Liver (tissue), 8 donors: ENCODE measurements at regions not wholly inside any gene's neighbourhood (a gene's known extent, or its start where the extent isn't known, plus 50 kb on each side); places are given as distances from the start of the nearest gene placed in this dataset.

Source experiments
- DNase-seq: peaks from one replicate; pipeline ENCODE4 v3.0.0-alpha.2; 2017; ENCODE audit warnings: low spot score
- H3K27ac ChIP-seq, 2 donors: one replicate each; pipeline ENCODE4 v1.7.0; 2013; ENCODE audit warnings: inconsistent platforms in 2 of 2, low read length in 2 of 2, control low read depth in 1 of 2, low read depth in 1 of 2, mild to moderate bottlenecking in 1 of 2
- H3K27me3 ChIP-seq, 4 donors: one replicate each; pipeline versions ENCODE4 v1.6.1 to v1.7.0; 2013; ENCODE audit warnings: low read length in 3 of 4, inconsistent platforms in 1 of 4, mild to moderate bottlenecking in 1 of 4, moderate library complexity in 1 of 4; ENCODE audit not compliant: control insufficient read depth in 4 of 4, insufficient read depth in 4 of 4
- H3K36me3 ChIP-seq, 4 donors: one replicate each; pipeline versions ENCODE4 v1.6.1 to v1.7.0; 2013; ENCODE audit warnings: low read length in 3 of 4, mild to moderate bottlenecking in 3 of 4, low read depth in 1 of 4, moderate library complexity in 1 of 4; ENCODE audit not compliant: control insufficient read depth in 4 of 4, insufficient read depth in 3 of 4
- H3K4me1 ChIP-seq, 4 donors: one replicate each; pipeline versions ENCODE4 v1.6.1 to v1.7.0; 2013; ENCODE audit warnings: low read length in 3 of 4, mild to moderate bottlenecking in 3 of 4, moderate library complexity in 1 of 4; ENCODE audit not compliant: control insufficient read depth in 4 of 4, insufficient read depth in 4 of 4
- H3K4me3 ChIP-seq, 3 donors: one replicate each; pipeline versions ENCODE4 v1.6.1 to v1.7.0; 2013; ENCODE audit warnings: low read length in 3 of 3, control low read depth in 1 of 3, low read depth in 1 of 3, mild to moderate bottlenecking in 1 of 3
- H3K9ac ChIP-seq, 2 donors: one replicate each; pipeline ENCODE4 v1.7.0; 2013; ENCODE audit warnings: low read length in 2 of 2, mild to moderate bottlenecking in 2 of 2, moderate library complexity in 2 of 2, control low read depth in 1 of 2, low read depth in 1 of 2
- H3K9me3 ChIP-seq, 4 donors: one replicate each; pipeline versions ENCODE4 v1.6.1 to v1.7.0; 2013; ENCODE audit warnings: low read length in 3 of 4; ENCODE audit not compliant: control insufficient read depth in 4 of 4
- ATF3 ChIP-seq: IDR thresholded peaks from 2 replicates; pipeline ENCODE4 v1.6.1; 2016; ENCODE audit warnings: antibody characterized with exemption
- EGR1 ChIP-seq, 2 donors: IDR thresholded peaks; 2 replicates each; pipeline ENCODE4 v1.6.1; 2016 to 2018; ENCODE audit warnings: antibody characterized with exemption in 2 of 2, low read depth in 2 of 2
- FOXA1 ChIP-seq: IDR thresholded peaks from 2 replicates; pipeline ENCODE4 v1.6.1; 2016; ENCODE audit warnings: antibody characterized with exemption
- FOXA2 ChIP-seq: IDR thresholded peaks from 2 replicates; pipeline ENCODE4 v1.6.1; 2016; ENCODE audit warnings: antibody characterized with exemption
- GABPA ChIP-seq, 2 donors: IDR thresholded peaks in 1 of 2; conservative IDR thresholded peaks in 1 of 2; 2 replicates each; pipeline ENCODE4 v1.6.1; 2016; ENCODE audit warnings: antibody characterized with exemption in 2 of 2, mild to moderate bottlenecking in 1 of 2, moderate library complexity in 1 of 2
- HNF4A ChIP-seq, 2 donors: conservative IDR thresholded peaks; 2 replicates each; pipeline ENCODE4 v1.6.1; 2016; ENCODE audit warnings: antibody characterized with exemption in 2 of 2, mild to moderate bottlenecking in 2 of 2
- HNF4G ChIP-seq: IDR thresholded peaks from 2 replicates; pipeline ENCODE4 v1.6.1; 2016; ENCODE audit warnings: antibody characterized with exemption
- MAX ChIP-seq: IDR thresholded peaks from 2 replicates; pipeline ENCODE4 v1.6.1; 2016; ENCODE audit warnings: antibody characterized with exemption
- NR2F2 ChIP-seq: IDR thresholded peaks from 2 replicates; pipeline ENCODE4 v1.6.1; 2016; ENCODE audit warnings: antibody characterized with exemption
- RAD21 ChIP-seq, 2 donors: IDR thresholded peaks; 2 replicates each; pipeline ENCODE4 v1.6.1; 2016; ENCODE audit warnings: antibody characterized with exemption in 2 of 2, mild to moderate bottlenecking in 2 of 2
- REST ChIP-seq: IDR thresholded peaks from 2 replicates; pipeline ENCODE4 v1.6.1; 2016; ENCODE audit warnings: antibody characterized with exemption, mild to moderate bottlenecking
- RXRA ChIP-seq, 2 donors: IDR thresholded peaks; 2 replicates each; pipeline ENCODE4 v1.6.1; 2017 to 2018; ENCODE audit warnings: antibody characterized with exemption in 2 of 2, mild to moderate bottlenecking in 1 of 2
- SP1 ChIP-seq: IDR thresholded peaks from 2 replicates; pipeline ENCODE4 v1.6.1; 2018; ENCODE audit warnings: antibody characterized with exemption, mild to moderate bottlenecking
- YY1 ChIP-seq: IDR thresholded peaks from 2 replicates; pipeline ENCODE4 v1.6.1; 2016; ENCODE audit warnings: antibody characterized with exemption, mild to moderate bottlenecking
- WGBS: extraction: QIAGEN DNeasy Blood & Tissue Kit; methylation state at CpG from one replicate; pipeline ENCODE4 v1.1.7; 2013; 5-methylcytosine and 5-hydroxymethylcytosine counted together
- TF ChIP-seq, protein P1 (sequence below): IDR thresholded peaks from 2 replicates; pipeline ENCODE4 v1.6.1; 2016; ENCODE audit warnings: antibody characterized with exemption
- TF ChIP-seq, protein P2 (sequence below): fragments of 150-350 bp; IDR thresholded peaks from 2 replicates; pipeline ENCODE4 v1.5.1; 2017; ENCODE audit warnings: improper control_type of control experiment, low read depth, low read length; ENCODE audit not compliant: missing input control
- donor health status: healthy.
- donor health status: healthy.
- donor health status: healthy.
- donor health status: healthy.
- donor health status: healthy.

- TF ChIP-seq REST (no peak), NR2F2 (no peak), HNF4G (no peak), RAD21 (IDR thresholded peaks at IDR 0.05) (no peak)
These were observed 433.5 kb upstream of the LRATD1 start (continued) for GRCh38 chr2:14199040-14199439.

DNA sequence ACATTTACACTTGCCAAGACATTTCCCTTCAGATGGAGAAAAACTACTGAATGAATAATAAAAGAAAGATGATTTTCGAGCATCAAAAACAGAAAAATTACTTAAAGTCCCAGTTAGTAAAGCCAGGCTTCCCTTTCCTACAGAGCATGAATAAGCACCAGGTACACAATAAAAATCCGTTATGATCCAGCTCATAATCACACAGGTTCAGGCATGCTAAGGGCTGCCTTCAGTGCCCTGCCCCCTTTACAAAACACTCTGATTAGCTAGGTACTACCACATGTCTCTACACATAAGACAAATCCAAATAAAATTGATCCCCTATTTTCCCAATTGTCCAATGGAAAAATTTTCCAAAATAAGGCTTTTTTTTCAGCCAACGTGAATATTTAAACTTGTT lies 413.2 kb upstream of the LRATD1 start:
- H3K27me3 ChIP-seq: no peaks in the 10 kb centered on the region
- H3K9me3 ChIP-seq: no peaks in the 10 kb centered on the region
- 64% methylated on average over 3 of the region's 3 CpGs for WGBS
- DNase-seq: no peak
- no peaks in the 10 kb centered on the region for H3K4me1 ChIP-seq
- no peak overlapping the region for H3K27ac ChIP-seq
- no peaks in the 10 kb centered on the region for H3K36me3 ChIP-seq
- H3K4me3 ChIP-seq: no peak overlapping the region
- no peak overlapping the region for H3K9ac ChIP-seq
- no peak for TF ChIP-seq YY1
- TF ChIP-seq NR2F2: no peak
- TF ChIP-seq, protein P1, sequence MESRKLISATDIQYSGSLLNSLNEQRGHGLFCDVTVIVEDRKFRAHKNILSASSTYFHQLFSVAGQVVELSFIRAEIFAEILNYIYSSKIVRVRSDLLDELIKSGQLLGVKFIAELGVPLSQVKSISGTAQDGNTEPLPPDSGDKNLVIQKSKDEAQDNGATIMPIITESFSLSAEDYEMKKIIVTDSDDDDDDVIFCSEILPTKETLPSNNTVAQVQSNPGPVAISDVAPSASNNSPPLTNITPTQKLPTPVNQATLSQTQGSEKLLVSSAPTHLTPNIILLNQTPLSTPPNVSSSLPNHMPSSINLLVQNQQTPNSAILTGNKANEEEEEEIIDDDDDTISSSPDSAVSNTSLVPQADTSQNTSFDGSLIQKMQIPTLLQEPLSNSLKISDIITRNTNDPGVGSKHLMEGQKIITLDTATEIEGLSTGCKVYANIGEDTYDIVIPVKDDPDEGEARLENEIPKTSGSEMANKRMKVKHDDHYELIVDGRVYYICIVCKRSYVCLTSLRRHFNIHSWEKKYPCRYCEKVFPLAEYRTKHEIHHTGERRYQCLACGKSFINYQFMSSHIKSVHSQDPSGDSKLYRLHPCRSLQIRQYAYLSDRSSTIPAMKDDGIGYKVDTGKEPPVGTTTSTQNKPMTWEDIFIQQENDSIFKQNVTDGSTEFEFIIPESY: no peak
- TF ChIP-seq MAX: no peak
- TF ChIP-seq ATF3: no peak
- TF ChIP-seq HNF4A (conservative IDR thresholded peaks at IDR 0.05): no peak
- no peak for TF ChIP-seq RXRA (IDR thresholded peaks at IDR 0.05)
- no peak for TF ChIP-seq REST
- no peak for TF ChIP-seq GABPA (IDR thresholded peaks at IDR 0.05 in 1 of 2, conservative IDR thresholded peaks at IDR 0.05 in 1 of 2)
- no peak for TF ChIP-seq SP1
- TF ChIP-seq EGR1 (IDR thresholded peaks at IDR 0.05; ENCODE audit: low read depth in 2 of 2): no peak
- no peak for TF ChIP-seq HNF4G
- TF ChIP-seq FOXA1: no peak
- TF ChIP-seq FOXA2: no peak
- TF ChIP-seq, protein P2, sequence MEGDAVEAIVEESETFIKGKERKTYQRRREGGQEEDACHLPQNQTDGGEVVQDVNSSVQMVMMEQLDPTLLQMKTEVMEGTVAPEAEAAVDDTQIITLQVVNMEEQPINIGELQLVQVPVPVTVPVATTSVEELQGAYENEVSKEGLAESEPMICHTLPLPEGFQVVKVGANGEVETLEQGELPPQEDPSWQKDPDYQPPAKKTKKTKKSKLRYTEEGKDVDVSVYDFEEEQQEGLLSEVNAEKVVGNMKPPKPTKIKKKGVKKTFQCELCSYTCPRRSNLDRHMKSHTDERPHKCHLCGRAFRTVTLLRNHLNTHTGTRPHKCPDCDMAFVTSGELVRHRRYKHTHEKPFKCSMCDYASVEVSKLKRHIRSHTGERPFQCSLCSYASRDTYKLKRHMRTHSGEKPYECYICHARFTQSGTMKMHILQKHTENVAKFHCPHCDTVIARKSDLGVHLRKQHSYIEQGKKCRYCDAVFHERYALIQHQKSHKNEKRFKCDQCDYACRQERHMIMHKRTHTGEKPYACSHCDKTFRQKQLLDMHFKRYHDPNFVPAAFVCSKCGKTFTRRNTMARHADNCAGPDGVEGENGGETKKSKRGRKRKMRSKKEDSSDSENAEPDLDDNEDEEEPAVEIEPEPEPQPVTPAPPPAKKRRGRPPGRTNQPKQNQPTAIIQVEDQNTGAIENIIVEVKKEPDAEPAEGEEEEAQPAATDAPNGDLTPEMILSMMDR: no peak
- TF ChIP-seq RAD21 (IDR thresholded peaks at IDR 0.05): no peak
